MM.1S (cell line): ENCODE measurements at regions not wholly inside any gene's neighbourhood (a gene's known extent, or its start where the extent isn't known, plus 50 kb on each side); places are given as distances from the start of the nearest gene placed in this dataset.

Experiments
- EZH2 ChIP-seq: fragments of 300-600 bp; sonication (generic); optimal IDR thresholded peaks from 2 replicates; pipeline ENCODE3; 2017; ENCODE audit warnings: low read depth, mild to moderate bottlenecking, antibody characterized with exemption, low read length, mixed read lengths
- EZH2phosphoT487 ChIP-seq: fragments of 300-600 bp; sonication (generic); IDR thresholded peaks from 2 replicates; pipeline ENCODE4 v1.6.1; 2018; ENCODE audit warnings: antibody characterized with exemption, low read length
- TF ChIP-seq, protein P1 (sequence below): fragments of 300-600 bp; sonication (generic); IDR thresholded peaks from 2 replicates; pipeline ENCODE4 v1.5.1; 2016; ENCODE audit warnings: antibody characterized with exemption, low read length, mixed read lengths

DNA sequence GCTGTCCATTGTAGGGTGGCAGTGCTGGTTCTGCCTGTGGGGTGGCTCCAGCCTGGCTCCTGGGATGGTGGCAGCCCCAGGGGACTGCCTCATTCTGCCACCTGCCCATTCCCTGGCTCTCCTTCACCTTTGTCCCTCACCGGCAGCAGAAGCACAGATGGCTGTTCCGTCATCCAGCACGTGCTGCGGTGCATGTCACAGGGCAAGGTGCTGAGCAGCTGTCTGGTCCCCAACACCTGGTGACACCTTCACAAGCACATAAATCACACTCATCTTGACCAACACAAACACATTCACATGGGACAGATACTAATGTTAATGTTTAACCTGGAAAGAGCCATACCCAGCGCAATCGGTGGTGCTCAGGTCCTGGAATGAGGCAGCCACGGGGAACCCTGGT is 126.8 kb downstream of the UQCRFS1 start:
- TF ChIP-seq, protein P1, sequence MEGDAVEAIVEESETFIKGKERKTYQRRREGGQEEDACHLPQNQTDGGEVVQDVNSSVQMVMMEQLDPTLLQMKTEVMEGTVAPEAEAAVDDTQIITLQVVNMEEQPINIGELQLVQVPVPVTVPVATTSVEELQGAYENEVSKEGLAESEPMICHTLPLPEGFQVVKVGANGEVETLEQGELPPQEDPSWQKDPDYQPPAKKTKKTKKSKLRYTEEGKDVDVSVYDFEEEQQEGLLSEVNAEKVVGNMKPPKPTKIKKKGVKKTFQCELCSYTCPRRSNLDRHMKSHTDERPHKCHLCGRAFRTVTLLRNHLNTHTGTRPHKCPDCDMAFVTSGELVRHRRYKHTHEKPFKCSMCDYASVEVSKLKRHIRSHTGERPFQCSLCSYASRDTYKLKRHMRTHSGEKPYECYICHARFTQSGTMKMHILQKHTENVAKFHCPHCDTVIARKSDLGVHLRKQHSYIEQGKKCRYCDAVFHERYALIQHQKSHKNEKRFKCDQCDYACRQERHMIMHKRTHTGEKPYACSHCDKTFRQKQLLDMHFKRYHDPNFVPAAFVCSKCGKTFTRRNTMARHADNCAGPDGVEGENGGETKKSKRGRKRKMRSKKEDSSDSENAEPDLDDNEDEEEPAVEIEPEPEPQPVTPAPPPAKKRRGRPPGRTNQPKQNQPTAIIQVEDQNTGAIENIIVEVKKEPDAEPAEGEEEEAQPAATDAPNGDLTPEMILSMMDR: no peak
- TF ChIP-seq EZH2 (no peak), EZH2phosphoT487 (no peak)
